ENCODE measurements at regions not wholly inside any gene's neighbourhood (a gene's known extent, or its start where the extent isn't known, plus 50 kb on each side); places are given as distances from the start of the nearest gene placed in this dataset.

DNA sequence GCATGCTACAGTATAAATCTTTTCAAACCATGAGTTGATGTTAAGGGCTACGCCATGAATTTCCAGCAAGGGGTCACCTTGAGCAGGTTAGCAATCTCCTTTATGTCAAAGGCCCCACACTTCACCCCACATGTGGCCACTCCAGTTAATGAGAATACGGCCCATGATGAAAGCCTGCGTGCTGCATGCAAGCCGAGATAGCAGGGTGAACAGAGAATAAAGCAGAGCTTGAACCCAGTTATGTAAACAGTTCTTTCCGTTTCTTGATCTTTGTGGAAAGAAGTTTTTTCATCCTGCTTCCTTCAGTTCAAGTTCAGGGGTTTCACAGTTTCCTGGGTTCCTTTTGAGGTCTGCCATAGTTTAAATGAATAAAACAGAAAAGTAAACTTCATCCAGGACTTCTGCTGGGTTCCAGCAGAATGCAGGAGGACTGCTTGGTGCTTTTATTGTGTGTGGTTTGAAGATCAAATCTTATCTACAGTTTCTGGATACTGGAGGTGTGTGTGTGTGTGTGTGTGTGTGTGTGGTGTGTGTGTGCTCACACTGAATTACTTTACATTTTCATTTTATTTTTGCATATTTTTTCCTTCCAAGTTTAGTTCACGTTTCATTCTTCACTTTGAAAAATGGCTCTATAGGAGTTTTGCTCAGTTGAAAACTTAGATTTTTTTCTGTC, 87.1 kb downstream of the HMHB1 start:
- H3K4me3 ChIP-seq (ENCODE audit: low read depth, low read length), result no peak overlapping the region
- TF ChIP-seq, protein P1, sequence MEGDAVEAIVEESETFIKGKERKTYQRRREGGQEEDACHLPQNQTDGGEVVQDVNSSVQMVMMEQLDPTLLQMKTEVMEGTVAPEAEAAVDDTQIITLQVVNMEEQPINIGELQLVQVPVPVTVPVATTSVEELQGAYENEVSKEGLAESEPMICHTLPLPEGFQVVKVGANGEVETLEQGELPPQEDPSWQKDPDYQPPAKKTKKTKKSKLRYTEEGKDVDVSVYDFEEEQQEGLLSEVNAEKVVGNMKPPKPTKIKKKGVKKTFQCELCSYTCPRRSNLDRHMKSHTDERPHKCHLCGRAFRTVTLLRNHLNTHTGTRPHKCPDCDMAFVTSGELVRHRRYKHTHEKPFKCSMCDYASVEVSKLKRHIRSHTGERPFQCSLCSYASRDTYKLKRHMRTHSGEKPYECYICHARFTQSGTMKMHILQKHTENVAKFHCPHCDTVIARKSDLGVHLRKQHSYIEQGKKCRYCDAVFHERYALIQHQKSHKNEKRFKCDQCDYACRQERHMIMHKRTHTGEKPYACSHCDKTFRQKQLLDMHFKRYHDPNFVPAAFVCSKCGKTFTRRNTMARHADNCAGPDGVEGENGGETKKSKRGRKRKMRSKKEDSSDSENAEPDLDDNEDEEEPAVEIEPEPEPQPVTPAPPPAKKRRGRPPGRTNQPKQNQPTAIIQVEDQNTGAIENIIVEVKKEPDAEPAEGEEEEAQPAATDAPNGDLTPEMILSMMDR (IDR thresholded peaks at IDR 0.05; ENCODE audit: low read depth, low read length), result no peak

DNA sequence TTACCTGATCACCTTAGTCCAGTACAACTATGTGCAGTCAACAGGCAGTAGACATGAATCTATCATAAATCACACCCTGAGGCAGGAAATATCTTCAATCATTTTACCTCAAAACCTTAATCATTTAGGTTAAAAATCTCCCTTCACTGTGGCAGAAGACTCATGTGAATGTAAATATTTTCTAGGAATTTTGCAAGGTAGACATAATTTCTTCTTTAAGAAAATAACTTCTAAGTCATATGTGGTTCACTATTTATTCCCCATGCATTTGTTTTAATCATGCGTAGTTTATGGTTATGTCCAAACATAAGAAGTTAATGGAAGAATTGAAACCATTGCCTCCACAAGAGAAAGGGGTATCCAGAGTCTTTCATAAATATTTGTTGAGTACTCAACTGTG, 97.0 kb downstream of the HMHB1 start:
- no peak overlapping the region for H3K4me3 ChIP-seq (ENCODE audit: low read depth, low read length)
- TF ChIP-seq, protein P1 (IDR thresholded peaks at IDR 0.05; ENCODE audit: low read depth, low read length), result no peak

DNA sequence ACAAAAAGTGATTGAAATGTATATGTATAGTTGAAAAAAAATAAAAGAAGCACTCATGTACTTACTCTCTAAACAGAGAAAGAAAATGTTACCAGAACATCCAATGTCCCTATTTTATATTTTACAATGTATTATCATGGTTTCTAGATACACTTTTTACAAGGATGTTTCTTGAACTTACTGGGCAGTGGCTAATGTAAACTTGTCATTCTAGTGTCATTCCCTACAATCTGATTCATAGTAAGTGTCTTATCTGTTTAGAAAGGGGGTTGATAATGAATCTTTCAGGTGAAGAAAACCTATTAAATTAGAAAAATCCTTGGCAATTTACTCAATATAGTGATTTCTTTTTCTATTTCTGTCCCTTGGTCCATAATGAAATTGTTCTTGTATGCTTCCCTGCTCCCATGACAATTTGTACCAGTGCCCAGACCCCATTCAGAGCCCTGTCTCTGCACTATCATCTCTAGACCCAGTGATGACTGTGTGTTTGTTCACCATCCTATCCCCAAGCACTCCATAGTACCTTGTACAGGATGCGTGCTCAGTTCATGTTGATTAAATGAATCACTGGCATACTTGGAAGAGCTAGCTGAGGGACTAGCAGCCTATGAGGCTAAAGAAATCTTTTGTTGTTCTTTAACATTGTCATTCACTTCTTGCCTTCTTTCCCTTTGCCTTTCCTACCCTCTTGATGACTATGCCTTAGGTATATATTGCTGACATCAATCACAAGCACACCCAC, 101.2 kb downstream of the HMHB1 start:
- no peak overlapping the region for H3K4me3 ChIP-seq (ENCODE audit: low read depth, low read length)
- TF ChIP-seq, protein P1 (IDR thresholded peaks at IDR 0.05; ENCODE audit: low read depth, low read length), result no peak

DNA sequence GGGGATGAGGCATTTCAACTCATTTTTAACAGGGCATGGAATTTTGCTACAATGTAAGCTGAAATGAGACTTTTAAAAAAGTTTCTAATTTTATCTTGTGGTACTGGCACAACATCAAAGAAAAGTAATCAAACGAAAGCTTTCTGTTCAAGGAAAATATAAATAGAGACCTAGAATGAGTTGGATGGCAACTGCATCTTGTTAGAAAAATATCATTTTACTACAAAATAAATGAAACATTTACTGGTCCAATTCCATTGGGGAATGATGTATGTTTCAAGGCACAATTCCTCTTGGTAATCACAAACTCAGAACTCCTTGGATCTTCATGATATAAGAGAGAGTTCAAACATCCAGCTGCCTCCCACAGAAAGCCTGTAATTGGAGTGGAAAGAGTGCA, 102.8 kb downstream of the HMHB1 start:
- TF ChIP-seq, protein P1 (IDR thresholded peaks at IDR 0.05; ENCODE audit: low read depth, low read length), result no peak
- no peak overlapping the region for H3K4me3 ChIP-seq (ENCODE audit: low read depth, low read length)

DNA sequence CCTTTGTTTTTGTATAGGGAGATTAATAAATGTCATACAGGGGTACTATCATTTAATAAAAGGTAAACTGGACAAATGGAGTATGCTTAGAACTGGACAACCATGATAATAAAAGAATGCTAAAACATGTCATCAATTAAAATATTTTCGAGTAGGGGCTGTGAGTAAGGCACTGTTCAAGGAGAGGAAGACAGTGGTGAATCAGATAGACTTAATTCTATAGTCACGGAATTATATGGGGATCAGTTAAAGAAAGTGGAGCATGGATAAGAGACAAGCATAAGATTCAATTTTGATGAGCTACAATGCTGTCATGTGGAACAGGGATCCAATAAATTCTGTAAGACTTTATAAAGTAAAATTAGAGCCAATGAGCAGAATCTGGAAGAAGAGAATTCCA, 104.5 kb downstream of the HMHB1 start:
- TF ChIP-seq, protein P1 (IDR thresholded peaks at IDR 0.05; ENCODE audit: low read depth, low read length), result no peak
- no peak overlapping the region for H3K4me3 ChIP-seq (ENCODE audit: low read depth, low read length)

DNA sequence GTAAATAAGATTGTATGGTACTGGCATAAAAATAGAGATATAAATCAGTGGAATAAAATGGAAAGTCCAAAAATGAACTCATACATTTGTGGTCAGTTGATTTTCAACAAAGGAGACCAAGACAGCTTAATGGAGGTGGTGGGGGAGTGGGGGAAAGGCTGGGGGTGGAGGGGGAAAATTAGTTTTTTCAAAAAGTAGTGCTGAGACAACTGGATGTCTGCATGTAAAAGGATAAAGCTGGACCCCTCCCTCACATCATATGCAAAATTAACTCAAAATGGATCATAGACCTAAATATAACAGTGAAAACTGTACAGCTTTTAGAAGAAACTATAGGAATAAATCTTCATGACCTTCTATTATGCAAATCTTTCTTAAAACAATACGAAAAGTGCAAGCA, 107.0 kb downstream of the HMHB1 start:
- H3K4me3 ChIP-seq (ENCODE audit: low read depth, low read length), result no peak overlapping the region
- TF ChIP-seq, protein P1 (IDR thresholded peaks at IDR 0.05; ENCODE audit: low read depth, low read length), result no peak

DNA sequence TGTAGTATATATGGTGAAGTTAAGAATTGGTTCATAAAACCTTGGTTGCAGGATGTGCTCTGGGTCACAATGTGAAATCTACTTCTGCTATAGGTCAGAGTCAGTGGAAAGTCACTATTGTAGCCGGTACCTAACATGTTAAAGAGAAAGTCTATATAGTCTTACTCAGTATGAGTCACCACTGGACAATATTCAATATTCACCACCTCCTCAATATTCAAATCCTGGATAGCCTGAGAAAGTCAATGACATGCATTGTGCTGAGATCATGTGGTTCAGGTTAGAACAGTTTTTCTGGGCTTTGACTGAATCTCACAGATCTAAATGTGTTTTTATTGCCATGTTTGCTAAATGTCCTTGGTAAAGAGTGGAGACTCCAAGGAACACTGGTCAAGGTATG, 108.8 kb downstream of the HMHB1 start:
- H3K4me3 ChIP-seq (ENCODE audit: low read depth, low read length), result no peak overlapping the region
- TF ChIP-seq, protein P1 (IDR thresholded peaks at IDR 0.05; ENCODE audit: low read depth, low read length), result no peak
